Activated CD8-positive, alpha-beta memory T cell treated with anti-CD3 and anti-CD28 coated beads, Interleukin-2, amount 50 U/mL, for 48 hours (primary cell): ENCODE measurements at regions not wholly inside any gene's neighbourhood (a gene's known extent, or its start where the extent isn't known, plus 50 kb on each side); places are given as distances from the start of the nearest gene placed in this dataset.
"Not testable (repeated sequence)": the region's sequence is repeated elsewhere in the genome, so short reads cannot be mapped to it uniquely, and the experiment has no call there.

Experiments
- DNase-seq: peaks from one replicate; pipeline ENCODE4 v3.0.0-alpha.2; 2020

DNA sequence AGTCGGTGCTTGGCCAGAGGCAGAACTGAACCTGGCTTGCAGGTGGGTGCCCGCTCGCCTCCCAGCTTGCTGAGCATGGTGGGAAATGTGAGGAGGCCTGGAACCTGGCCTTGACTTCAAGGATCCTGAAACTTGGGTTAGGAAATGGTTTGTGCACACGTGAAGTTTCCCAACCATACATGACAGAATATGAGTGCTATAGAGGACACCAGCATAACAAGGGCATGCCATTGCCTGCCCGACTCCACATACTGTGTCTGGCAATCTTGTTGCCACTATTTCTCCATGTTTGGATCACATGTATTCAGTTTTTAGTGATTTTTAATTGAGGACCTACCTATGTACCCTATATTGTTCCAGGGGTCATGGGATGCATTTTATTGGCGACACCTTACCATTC, 177.6 kb upstream of the ANKRD55 start:
- no peak for DNase-seq

DNA sequence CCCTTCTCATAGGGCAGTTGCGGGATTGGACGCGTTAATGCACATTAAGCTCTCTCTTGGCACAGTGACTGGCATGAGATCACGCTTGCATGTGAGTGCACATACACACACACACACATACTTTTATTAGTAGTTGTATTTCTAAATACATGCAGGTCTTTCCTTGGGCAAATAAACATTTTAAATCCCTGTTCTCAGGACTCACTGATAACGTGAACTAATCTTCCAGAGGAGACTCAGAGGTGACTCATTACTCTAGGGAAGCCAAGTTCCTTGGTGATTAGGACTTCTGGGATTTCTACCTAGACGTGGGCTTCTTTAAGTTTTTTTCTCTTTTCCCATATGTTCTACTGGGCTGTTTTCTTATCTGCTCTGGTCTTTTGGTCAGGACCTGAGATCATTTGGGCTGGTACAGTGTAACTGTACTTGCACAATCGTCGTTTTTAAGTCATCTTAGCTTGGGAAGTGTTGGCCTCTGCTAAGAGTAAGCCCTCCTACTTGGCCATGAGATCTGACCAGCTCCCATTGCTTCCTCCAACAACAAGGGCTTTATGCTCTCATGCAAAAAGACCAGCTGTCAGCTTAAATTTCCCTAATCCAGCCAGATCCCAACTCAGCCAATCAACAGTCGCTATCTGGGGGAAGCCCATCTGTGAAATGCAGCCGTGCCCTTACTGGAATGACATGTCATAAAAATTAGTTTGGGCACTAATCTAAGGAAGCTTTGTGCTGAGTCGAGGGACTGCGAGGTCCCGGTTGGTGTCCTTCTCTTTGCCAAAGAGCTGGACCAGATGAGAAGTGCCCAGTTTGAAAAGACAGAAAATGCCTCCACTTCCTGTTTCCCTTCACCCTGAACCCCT, 176.4 kb upstream of the ANKRD55 start:
- no peak for DNase-seq

DNA sequence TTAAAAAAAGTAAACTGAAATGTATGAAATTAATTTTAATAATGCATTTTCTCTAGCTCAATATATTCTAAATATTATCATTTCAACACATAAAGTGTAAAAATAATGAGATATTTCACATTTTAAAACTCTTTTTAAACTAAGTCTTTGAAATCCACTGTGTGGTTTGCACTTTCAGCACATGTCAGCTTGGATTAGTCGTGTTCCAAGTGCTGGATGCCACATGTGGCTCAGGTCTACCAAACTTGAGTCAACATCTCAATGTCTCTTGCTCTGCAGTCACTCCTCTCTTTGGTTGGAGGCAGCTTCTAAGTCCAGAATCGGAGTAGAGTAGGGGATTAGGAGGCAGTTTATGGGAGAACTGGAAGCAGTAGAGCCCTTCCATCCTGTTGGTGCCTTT, 173.7 kb upstream of the ANKRD55 start:
- no peak for DNase-seq

DNA sequence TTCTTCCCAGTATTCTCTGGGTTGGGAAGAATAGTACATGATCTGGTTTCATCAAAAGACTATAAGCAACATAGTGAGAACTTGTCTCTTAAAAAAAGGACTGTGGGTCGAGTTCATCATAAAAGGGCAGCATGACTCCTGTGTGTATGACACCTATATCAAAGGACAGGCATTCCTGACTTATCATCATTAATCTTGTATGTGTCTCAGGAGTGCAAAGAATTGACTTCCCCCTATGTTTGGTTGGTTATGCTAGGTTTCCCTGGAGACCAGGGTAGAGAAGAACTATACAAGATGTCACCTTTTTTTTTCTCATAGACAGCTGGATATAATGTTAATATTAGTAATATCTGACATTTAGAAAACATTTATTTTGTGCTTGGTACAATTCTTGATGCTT, 173.1 kb upstream of the ANKRD55 start:
- DNase-seq, result no peak

DNA sequence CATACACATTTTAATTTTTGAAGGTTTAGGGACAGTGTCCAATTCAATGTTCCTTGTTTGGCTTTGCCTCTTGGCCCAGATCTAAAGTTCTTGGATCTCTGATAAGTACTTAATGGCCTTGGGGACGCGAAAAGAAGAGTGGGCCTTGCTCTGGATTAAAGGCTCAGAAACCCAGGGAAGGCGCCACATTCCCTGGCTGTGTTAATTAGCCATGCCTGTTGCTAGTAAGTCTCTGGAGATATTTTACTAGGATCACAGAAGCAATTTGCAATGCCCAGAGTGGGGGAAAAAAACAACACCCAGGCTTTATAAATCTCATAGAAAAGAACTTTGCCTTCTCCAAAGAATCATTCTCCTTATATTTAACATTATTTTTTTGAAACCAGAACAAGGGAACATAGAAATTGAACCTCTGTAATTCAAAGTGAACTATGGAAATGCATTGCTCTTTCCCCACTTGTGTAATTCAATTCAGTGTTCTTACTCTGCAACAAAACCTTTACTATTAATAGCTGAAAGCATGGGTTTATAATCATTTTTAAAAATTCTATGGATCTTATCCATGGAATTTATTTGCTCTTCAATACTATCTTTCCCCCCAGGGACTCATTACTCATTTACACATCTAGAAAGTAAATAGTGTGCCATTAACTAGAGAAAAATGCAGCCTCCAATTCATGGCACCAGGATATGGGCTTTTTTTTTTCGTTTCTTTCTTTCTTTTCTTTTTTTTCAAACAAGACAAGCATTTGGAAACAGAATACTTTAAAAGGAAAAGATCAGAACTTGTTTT, 172.2 kb upstream of the ANKRD55 start:
- no peak for DNase-seq

DNA sequence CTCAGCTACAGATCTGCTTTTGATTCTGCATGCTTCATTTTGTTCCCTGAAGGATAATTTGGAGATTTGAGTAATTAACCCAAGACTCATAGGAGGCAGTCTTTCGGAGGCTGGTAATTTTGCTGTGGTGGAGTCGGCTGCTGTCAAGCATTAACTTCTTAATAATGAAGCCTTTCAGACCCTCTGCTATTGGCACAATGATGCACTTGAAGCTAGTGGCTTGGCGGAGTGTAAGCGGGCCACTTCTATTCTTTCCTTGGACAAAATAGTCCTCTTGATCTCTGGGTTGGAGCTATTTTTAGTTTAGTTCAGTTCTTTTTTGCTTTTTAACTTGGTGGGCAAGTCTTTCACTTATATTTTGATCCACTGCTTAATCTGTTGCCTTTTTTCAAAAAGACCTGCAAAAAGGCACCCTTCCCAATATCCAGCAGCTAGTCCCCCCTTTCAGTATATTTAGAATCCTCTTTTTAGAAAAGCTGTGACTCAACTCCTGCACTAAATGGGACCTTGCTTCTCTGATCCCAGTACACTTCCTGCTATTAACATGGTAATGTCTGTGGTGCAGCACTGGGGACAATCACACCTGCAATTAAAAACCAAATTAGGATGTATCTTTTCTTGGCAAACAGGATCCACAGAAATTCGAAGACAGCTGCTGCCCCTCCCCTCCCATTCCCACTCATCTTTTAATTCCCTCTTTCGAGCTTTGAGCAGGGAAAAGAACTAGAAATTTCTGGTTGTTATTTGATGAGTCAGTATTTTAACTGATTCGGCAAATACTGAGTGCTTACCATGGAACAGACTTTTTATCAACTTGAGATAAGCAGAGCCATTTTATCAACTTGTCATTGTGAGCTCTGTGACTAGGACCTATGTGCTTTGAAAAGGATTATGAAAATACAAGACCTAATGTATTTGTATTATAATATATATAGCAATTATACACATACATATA, 169.4 kb upstream of the ANKRD55 start:
- DNase-seq, result no peak

DNA sequence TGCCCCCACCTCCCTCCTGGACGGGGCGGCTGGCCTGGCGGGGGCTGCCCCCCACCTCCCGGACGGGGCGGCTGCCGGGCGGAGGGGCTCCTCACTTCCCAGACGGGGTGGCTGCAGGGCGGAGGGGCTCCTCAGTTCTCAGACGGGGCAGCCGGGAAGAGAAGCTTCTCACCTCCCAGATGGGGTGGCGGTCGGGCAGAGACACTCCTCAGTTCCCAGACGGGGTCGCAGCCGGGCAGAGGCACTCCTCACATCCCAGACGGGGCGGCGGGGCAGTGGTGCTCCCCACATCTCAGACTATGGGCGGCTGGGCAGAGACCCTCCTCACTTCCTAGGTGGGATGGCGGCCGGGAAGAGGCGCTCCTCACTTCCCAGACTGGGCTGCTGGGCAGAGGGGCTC, 164.7 kb upstream of the ANKRD55 start:
- not testable (repeated sequence) for DNase-seq

DNA sequence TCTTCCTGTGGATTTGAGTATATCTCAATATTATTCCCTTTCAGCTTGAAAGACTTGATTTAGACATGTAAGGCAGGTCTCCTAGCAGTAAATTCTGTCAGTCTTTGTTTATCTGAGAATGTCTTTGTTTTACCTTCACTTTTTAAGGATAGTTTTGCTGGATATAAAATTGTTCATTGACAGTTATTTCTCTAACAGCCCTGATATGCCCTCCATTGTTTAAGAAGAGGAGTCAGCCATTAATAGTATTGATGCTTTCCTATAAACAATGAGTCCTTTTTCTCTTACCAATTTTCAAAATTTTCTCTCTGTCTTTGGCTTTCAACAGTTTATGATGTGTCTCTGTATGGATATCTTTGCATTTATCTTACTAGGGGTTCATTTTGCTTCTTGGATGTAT, 163.5 kb upstream of the ANKRD55 start:
- DNase-seq, result no peak

DNA sequence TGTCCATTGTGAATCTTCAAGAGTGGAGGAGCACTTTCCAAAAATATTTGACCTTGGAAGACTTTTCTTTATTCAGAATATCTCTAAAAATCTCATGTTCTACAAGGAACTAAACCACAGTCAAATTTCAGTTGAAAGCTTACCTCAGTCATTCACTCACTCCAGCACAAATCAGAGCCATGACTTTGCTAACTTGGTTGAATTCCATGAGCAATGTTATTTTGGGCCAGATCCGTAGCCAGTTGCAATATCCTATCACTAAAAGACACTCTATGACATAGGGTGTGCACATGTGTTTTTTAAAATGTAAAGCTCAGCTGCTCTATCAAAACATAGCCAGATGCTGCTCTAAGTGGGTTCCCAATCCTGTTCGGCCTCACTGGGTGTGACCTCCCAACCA, 156.1 kb upstream of the ANKRD55 start:
- DNase-seq, result no peak

DNA sequence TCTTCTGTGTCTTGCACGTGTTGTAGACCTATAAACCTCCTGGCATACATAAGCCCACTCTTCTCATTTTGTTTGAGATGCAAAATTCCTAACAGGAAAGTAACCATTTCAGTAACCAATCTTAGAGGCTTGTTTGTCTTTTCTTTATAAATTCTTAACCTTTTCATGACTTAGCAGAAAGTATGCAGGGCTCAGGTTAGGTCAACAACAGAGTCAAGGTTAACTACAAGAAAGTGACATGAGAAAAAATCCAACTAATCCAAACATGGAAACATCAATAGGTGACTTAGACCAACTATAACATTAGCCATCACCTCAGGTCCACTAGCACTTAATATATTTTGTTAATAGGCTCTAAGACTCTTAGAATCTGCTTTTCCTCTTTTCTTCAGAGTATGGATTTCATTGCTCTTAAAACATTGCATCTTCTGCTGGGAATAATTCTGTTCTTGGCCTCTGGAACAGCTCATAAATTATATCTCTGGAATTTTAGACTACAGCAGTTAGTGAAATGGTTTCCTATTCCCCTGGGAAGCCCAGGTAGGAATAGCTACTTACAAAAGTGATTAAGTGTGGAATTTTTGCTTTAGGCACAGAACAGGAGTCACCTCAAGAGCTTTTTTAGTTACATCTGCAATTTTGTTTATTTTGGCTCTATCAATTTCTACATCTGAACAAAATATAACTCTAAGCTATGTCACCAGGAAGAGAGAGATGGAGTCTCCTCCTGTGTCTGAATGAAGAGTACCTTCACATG, 155.3 kb upstream of the ANKRD55 start:
- DNase-seq, result no peak

DNA sequence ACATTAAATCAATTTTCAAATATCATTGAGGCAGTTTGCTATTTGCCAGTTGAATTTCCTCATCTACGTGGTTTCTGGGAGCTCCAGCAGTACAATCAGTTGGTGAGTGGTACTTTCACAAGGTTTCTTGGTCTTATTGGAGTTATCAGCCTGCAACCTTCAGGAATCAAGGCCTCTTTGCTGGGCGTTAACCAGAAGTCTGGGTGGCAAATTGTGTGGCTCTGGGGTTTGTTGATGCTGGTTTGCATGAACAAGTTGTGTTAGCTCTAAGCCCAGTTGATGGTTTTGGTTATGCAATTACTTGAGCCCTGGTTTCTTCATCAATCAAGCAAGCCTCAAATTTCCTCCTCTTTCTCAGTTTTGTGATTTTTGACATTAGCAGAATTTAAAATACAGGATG, 152.9 kb upstream of the ANKRD55 start:
- no peak for DNase-seq

DNA sequence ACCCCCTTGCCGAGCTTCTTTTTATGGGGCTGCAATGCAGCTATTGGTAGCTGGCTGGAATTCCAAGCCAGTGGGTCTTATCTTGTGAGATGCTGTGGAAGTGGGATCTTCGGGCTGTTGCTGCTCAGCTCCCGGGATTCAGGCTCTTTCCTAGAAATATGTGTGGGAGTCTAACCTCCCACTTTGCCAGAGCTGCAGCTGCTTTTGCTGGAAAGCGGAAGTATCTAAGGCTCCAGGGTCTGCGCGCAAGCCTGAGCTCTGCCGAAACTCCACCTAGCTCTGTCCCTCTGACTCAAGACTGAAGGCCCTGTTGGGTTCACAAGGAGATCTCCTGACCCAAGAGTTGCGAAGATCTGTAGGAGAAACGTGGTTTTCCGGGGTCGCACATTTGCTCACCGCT, 151.1 kb upstream of the ANKRD55 start:
- DNase-seq, result no peak

DNA sequence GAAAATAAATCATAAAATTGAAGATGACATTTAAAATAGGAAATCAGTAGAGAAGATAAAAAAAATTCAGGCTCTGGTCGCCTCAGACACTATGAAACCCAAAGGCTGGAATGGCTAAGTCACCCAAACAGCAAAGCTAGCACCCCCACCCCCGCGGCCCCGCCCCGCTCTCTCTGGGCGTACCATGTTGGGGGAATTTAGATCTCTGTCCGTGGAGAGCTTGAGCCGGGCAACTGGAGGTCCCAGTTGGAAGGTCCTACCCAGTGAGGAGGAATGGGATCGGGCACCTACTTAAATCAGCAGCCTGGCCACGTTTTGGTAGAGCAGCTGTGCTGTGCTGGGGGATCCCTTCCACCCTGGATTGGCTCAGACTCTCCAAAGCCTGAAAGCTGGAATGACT, 150.6 kb upstream of the ANKRD55 start:
- DNase-seq, result no peak

DNA sequence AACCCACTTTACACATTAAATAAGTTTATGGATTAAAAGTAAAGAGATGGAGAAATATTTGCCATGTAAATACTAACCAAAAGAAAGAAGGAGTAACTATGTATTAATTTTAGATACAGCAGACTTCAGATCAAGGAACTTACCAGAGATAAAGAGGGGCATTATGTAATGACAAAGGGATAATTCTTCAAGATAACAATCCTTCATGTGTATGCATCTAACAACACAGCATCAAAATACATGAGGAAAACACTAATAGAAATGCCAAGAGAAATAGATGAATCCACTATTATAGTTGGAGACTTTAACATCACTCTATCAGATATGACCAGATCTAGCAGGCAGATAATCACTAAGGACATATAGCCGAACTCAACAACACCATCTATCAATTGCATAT, 149.8 kb upstream of the ANKRD55 start:
- DNase-seq, result no peak

DNA sequence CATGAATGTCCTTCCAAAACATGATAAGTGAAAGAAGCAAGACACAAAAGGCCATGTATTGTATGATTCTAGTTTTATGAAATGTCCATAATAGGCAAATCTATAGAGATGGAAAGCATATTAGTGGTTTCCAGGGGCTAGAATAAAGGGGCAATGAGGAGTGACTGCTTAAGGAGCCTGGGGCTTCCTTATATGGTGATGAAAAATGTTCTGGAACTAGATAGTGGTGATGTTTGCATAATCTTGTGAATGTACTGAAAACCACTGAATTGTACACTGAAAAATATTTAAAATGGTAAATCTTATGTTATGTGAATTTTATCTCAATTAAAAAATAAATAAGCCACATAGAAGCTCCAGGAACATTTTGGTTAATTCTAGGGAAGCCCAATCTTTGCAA, 144.4 kb upstream of the ANKRD55 start:
- DNase-seq, result no peak

DNA sequence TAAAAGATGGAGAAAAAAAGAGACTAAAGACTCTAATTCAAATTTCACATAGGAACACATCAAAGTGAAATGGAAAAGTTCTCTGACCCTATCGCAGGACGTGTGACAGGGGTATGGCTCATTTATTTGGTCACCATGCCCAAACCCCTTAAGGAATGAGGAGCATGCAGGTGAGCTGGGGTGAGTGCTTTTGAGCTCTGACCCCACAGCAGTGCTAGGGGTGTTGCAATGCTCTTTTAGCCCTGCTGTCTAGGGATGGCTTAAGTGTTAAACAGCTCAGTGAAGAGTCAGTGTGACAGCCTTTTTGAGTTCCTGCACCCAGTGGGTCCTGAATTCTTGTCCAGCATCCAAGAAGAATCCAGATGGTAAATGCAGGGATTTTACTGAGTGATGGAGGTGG, 143.0 kb upstream of the ANKRD55 start:
- no peak for DNase-seq

DNA sequence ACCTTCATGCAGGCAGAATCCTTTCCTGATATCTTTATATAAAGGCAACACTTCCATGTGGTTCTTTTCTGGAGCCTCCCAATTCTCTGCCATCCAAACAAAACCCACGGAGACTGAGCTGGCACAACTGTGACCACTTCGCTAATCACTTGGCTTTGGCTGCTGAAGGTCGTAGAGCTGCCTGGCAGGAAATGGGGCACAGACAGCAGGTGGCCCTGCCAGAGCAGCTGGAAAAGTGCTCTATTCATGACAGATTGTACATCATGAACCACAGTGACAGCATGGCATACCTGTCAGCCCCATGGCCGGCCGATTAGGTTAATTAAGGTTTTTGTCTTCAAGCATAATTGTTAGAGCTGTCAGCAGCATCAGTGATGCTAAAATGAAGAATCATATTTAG, 141.9 kb upstream of the ANKRD55 start:
- no peak for DNase-seq

DNA sequence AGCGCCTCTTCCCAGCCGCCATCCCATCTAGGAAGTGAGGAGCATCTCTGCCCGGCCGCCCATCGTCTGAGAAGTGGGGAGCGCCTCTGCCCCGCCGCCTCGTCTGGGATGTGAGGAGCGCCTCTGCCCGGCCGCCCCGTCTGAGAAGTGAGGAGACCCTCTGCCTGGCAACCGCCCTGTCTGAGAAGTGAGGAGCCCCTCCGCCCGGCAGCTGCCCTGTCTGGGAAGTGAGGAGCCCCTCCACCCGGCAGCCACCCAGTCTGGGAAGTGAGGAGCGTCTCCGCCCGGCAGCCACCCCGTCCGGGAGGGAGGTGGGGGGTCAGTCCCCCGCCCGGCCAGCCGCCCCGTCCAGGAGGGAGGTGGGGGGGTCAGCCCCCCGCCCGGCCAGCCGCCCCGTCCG, 139.4 kb upstream of the ANKRD55 start:
- DNase-seq, result not testable (repeated sequence)

DNA sequence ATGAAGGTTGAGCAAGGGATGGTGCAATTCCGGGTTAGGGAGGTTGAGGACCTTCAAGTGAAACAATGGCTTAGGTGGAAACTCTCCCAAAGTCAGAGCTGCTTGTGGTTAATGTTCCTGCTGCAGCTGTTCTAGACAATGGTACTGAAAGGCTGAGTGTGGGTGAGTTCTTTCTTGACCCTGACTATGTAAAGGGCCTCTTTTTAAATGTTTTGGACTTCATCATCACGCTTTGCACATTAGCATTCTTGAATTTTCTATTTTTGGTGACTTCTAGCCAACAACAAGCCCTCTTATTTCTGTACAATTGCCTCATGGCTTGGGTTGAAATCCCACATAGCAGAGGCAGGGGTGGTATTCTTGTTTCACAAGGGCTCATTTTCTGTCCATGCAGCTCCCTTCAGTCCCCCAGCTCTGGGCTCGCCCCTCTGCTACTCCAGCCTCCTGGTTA, 136.3 kb upstream of the ANKRD55 start:
- no peak for DNase-seq

DNA sequence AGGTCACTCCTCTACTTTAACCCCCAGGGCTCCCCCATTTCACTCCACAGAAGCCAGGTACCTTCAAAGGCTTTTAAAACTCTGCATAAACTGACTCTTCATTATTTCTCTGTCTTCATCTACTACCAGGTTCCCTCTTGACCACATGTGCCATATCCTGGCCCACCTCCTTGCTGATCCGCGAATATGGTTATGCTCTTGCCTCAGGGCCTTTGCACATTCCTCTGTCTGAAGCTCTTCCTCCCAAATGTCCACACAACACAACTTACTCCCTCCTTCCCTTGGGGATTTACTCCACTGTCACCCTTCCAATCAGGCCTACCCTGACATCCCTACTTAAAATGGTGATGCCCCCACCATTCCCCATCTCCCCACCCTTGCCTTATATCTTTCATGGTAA, 134.6 kb upstream of the ANKRD55 start:
- DNase-seq, result no peak

DNA sequence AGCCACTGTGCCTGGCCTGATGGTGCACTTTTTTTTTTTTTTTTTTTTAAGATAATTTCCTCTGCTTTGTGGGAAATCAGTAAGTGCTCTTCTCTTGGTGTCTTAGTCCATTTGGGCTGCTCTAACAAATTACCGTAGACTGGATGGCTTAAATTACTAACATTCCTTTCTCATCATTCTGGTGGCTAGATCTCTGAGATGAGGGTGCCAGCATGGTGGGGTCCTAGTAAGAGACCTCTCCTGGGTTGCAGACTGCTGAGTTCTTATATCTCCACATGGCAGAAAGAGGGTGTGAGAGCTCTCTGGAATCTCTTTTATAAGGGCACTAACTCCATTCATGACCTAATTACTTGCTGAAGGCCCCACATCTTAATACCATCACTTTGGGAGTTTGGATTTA, 133.9 kb upstream of the ANKRD55 start:
- no peak for DNase-seq

DNA sequence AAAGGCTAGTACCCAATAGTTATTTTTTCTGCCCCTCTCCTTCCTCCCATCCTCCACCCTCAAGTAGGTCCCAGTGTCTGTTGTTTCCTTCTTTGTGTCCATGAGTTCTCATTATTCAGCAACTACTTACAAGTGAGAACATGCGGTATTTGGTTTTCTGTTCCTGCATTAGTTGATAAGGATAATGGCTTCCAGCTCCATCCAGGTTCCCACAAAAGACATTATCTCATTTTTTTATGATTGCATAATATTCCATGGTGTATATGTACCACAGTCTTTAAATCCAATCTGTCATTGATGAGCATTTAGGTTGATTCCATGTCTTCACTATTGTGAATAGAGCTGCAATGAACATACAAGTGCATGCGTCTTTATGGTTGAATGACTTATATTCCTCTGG, 128.3 kb upstream of the ANKRD55 start:
- DNase-seq, result no peak
